Colonic mucosa (tissue), 4 donors: ENCODE measurements at regions not wholly inside any gene's neighbourhood (a gene's known extent, or its start where the extent isn't known, plus 50 kb on each side); places are given as distances from the start of the nearest gene placed in this dataset.

Experiments used
- DNase-seq: peaks from one replicate; pipeline ENCODE4 v3.0.0-alpha.2; 2020
- H3K27ac ChIP-seq: fragments of 200-600 bp; one replicate; pipeline ENCODE4 v1.8.0; 2021
- H3K27me3 ChIP-seq: fragments of 200-600 bp; one replicate; pipeline ENCODE4 v1.8.0; 2021
- H3K36me3 ChIP-seq: fragments of 200-600 bp; one replicate; pipeline ENCODE4 v1.8.0; 2021
- H3K4me1 ChIP-seq: fragments of 200-600 bp; one replicate; pipeline ENCODE4 v1.8.0; 2021; ENCODE audit warnings: mild to moderate bottlenecking
- H3K4me3 ChIP-seq: fragments of 200-600 bp; one replicate; pipeline ENCODE4 v1.8.0; 2021
- H3K9ac ChIP-seq, 2 donors: one replicate each; pipeline ENCODE4 v1.7.0; 2013; ENCODE audit warnings: control low read depth in 2 of 2, low read depth in 2 of 2, low read length in 2 of 2
- H3K9me3 ChIP-seq: fragments of 200-600 bp; one replicate; pipeline ENCODE4 v1.8.0; 2021
- CTCF ChIP-seq: fragments of 200-600 bp; IDR thresholded peaks from one replicate; pipeline ENCODE4 v1.8.0; 2022; ENCODE audit warnings: antibody characterized with exemption, mild to moderate bottlenecking
- intact Hi-C: fragments of 100-400 bp; cut with DNase I; formaldehyde crosslinking; loops from one replicate; pipeline ENCODE4 v1.14.1; 2022
- donor health status: healthy.
- donor health status: DM: no; HTN: no; CAD: no.
- donor health status: DM: no; HTN: no; CAD: no.

- no peak overlapping the region for H3K9ac ChIP-seq
- no peaks in the 10 kb centered on the region for H3K36me3 ChIP-seq
- no peaks in the 10 kb centered on the region for H3K27me3 ChIP-seq
- no peak overlapping the region for H3K4me3 ChIP-seq
- H3K9me3 ChIP-seq, result no peaks in the 10 kb centered on the region
- intact Hi-C loops, result loop anchor here (10.0 kb wide), 1 partner anchor 1095 kb away; no protein-coding TSS in a partner anchor
- DNase-seq, result no peak
- TF ChIP-seq CTCF, result no peak
- H3K27ac ChIP-seq, result no peak overlapping the region
- H3K4me1 ChIP-seq, result no peaks in the 10 kb centered on the region
Measured at GRCh38 chr21:18950045-18950740, 546.6 kb upstream of the TMPRSS15 start.

- intact Hi-C loops, result loop anchor here (10.0 kb wide), 1 partner anchor 1093 kb away; no protein-coding TSS in a partner anchor
- no peak overlapping the region for H3K4me3 ChIP-seq
- no peaks in the 10 kb centered on the region for H3K36me3 ChIP-seq
- no peaks in the 10 kb centered on the region for H3K27me3 ChIP-seq
- TF ChIP-seq CTCF, result peak; percentile 38
- no peaks in the 10 kb centered on the region for H3K9me3 ChIP-seq
- DNase-seq, result peak; percentile 42
- no peak overlapping the region for H3K27ac ChIP-seq
- no peak overlapping the region for H3K9ac ChIP-seq
- H3K4me1 ChIP-seq, result no peaks in the 10 kb centered on the region
Measured at GRCh38 chr21:18951271-18952038, 547.9 kb upstream of the TMPRSS15 start.

- TF ChIP-seq CTCF, result no peak
- Histone ChIP-seq H3K9ac (no peak overlapping the region), H3K27me3 (no peaks in the 10 kb centered on the region), H3K4me3 (no peak overlapping the region), H3K9me3 (no peaks in the 10 kb centered on the region), H3K27ac (no peak overlapping the region), H3K4me1 (no peaks in the 10 kb centered on the region), H3K36me3 (no peaks in the 10 kb centered on the region)
- no peak for DNase-seq
- intact Hi-C loops, result loop anchor here (10.0 kb wide), 1 partner anchor 1090 kb away; no protein-coding TSS in a partner anchor
Measured at GRCh38 chr21:18954441-18954844, 550.9 kb upstream of the TMPRSS15 start.

- H3K27ac ChIP-seq, result no peak overlapping the region
- no peaks in the 10 kb centered on the region for H3K27me3 ChIP-seq
- intact Hi-C loops, result loop anchor here (10.0 kb wide), 1 partner anchor 1085 kb away; no protein-coding TSS in a partner anchor
- H3K36me3 ChIP-seq, result no peaks in the 10 kb centered on the region
- H3K9me3 ChIP-seq, result no peaks in the 10 kb centered on the region
- no peak for DNase-seq
- H3K4me1 ChIP-seq, result no peaks in the 10 kb centered on the region
- no peak for TF ChIP-seq CTCF
- H3K4me3 ChIP-seq, result no peak overlapping the region
- no peak overlapping the region for H3K9ac ChIP-seq
Measured at GRCh38 chr21:18959817-18960216, 556.2 kb upstream of the TMPRSS15 start.

GRCh38 chr21:18960306-18960705 is 556.7 kb upstream of the TMPRSS15 start:
- intact Hi-C loops, result no loop called here
- no peaks in the 10 kb centered on the region for H3K27me3 ChIP-seq
- H3K4me3 ChIP-seq, result no peak overlapping the region
- H3K9me3 ChIP-seq, result no peaks in the 10 kb centered on the region
- H3K27ac ChIP-seq, result no peak overlapping the region
- no peak for TF ChIP-seq CTCF
- H3K36me3 ChIP-seq, result no peaks in the 10 kb centered on the region
- H3K9ac ChIP-seq, result no peak overlapping the region
- no peaks in the 10 kb centered on the region for H3K4me1 ChIP-seq
- DNase-seq, result no peak
